ENCODE measurements at regions not wholly inside any gene's neighbourhood (a gene's known extent, or its start where the extent isn't known, plus 50 kb on each side); places are given as distances from the start of the nearest gene placed in this dataset.
"Not testable (repeated sequence)": the region's sequence is repeated elsewhere in the genome, so short reads cannot be mapped to it uniquely, and the experiment has no call there.

DNA sequence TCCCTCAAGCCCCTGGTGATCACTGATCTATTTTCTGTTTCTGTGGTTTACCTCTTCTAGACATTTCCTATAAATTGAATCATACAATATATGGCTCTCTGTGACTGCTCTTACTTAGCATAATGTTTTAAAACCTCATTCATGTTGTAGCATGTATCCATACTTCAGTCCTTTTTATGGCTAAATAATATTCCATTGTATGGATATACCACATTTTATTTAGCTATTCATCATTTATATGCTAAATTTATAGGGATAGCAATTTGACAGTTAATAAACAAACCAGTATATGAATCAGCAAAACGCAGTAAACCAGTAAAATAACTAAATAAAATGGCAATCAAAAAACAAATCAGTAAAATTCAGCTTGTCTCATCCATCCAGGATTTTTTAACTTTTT lies 286.1 kb upstream of the HNRNPA3 start:
- no peak for DNase-seq (ENCODE audit: low read depth)

- DNase-seq (ENCODE audit: low read depth): not testable (repeated sequence)
Measured at GRCh38 chr2:176929387-176929786, 283.2 kb upstream of the HNRNPA3 start.

GRCh38 chr2:176931588-176932563 lies 280.7 kb upstream of the HNRNPA3 start:
- no peak for DNase-seq (ENCODE audit: low read depth)

- no peak for DNase-seq (ENCODE audit: low read depth)
Measured at GRCh38 chr2:176934131-176934530, 278.5 kb upstream of the HNRNPA3 start.

DNA sequence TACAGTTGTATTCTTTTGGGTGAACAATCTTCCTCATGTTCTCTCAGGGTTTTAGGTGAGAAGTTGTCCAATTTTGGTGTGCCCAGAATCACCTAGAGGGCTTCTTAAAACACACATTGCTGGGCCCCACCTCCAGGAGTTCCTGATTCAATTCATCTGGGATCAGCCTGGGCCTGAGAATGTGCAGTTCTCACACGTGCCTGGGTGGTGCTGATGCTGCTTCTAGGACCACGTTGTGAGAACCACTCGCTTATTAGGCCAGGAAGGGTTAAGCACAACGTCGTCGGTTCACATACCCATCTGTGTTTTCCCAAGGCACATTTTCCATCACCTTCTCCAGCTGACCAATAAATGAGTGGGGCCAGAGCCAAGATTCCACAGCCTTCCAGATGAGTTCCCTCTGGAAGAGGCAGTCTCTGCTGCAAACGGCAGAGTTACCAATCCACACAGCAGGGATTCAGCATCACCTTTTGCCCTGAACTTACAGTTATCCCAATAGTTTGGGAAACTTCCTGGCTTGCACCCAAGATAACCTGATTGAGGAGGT lies 277.7 kb upstream of the HNRNPA3 start:
- no peak for DNase-seq (ENCODE audit: low read depth)

DNA sequence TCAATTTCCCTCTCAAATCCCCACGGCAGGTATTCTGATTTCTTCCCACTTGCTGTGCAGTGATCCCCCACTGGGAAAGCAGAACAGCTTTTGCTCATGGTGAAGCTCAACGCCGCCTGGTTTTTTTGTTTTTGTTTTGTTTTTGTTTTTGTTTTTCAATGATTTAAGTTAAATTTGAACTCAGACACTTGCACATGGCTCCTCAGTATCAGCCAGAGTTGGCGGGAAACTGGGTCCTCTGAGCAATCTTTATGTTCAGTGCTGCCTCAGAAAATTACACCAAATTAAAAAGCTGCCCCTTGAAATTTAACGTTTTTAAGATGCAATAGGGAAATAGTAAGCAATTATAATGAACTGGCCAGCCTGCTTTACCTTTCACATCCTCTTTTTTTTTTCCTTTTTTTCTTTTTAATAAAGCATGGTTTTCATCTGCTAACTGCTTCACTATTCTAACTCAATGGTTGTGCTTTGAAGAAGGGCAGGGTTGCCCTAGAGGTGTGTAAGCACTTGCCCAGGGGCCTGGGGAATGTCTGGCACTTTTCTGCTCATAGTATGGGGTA lies 277.0 kb upstream of the HNRNPA3 start:
- no peak for DNase-seq (ENCODE audit: low read depth)

GRCh38 chr2:176936410-176936809 lies 276.2 kb upstream of the HNRNPA3 start:
- no peak for DNase-seq (ENCODE audit: low read depth)

GRCh38 chr2:176944998-176945397 lies 267.6 kb upstream of the HNRNPA3 start:
- no peak for DNase-seq (ENCODE audit: low read depth)

GRCh38 chr2:176947754-176948153 lies 264.8 kb upstream of the HNRNPA3 start:
- no peak for DNase-seq (ENCODE audit: low read depth)

- DNase-seq (ENCODE audit: low read depth): not testable (repeated sequence)
Measured at GRCh38 chr2:176951218-176951617, 261.4 kb upstream of the HNRNPA3 start.

GRCh38 chr2:176956791-176957190 lies 255.8 kb upstream of the HNRNPA3 start:
- DNase-seq (ENCODE audit: low read depth): no peak

DNA sequence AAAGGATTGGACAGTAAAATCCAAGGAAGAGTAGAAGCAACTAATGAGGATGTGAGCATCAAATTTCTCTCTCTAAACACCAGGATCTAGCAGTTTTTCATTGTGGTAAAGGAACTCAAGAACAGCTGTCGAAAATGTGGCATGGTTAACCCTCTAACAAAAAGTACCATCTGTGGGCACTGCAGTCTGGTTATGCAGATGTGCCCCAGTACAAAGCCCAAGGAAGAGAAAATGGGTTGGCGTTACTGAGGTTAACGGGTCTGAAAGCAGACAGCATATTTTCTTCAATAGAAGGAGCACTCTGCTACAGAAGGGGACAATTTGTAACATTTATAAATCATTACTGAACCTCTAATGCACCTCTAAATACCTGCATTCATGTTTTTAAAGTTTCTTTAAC lies 253.0 kb upstream of the HNRNPA3 start:
- DNase-seq (ENCODE audit: low read depth): no peak

- DNase-seq (ENCODE audit: low read depth): no peak
Measured at GRCh38 chr2:176960061-176960460, 252.5 kb upstream of the HNRNPA3 start.

DNA sequence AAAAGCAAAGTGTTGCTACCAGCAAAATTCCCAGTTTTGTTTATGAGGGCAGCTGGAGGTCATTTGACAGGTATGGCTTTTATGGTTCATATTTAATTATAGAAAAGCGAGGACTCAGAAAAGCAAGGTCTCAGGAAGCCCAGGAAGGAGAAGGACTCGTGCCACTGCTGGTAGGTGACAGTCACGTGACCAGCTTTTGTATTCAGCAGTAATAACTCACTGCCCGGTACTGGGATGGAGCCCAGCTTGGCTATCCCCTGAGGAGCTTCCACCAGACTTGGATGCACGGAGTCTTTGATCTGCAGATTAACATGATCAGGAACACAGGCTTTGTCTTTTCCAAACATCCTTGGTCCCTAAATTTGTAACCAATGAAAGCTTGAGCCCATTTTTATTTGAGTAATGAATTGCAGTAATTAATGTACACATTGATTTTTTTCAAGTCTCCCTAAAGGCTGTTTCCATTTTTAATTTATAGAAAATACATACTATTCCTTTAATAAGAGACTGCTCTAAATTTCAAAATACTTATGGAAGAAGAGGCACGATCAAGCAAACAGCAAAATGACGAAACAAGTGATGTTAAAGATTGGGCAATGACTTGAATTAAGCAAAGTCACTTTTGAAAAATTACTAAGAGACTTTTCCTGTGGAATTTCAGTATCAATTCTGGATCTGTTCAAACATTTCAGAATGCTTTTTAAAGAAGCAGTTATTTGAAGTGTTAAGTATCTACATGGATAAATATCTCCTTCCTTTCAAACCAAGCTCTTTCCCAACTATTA lies 251.7 kb upstream of the HNRNPA3 start:
- no peak for DNase-seq (ENCODE audit: low read depth)

DNA sequence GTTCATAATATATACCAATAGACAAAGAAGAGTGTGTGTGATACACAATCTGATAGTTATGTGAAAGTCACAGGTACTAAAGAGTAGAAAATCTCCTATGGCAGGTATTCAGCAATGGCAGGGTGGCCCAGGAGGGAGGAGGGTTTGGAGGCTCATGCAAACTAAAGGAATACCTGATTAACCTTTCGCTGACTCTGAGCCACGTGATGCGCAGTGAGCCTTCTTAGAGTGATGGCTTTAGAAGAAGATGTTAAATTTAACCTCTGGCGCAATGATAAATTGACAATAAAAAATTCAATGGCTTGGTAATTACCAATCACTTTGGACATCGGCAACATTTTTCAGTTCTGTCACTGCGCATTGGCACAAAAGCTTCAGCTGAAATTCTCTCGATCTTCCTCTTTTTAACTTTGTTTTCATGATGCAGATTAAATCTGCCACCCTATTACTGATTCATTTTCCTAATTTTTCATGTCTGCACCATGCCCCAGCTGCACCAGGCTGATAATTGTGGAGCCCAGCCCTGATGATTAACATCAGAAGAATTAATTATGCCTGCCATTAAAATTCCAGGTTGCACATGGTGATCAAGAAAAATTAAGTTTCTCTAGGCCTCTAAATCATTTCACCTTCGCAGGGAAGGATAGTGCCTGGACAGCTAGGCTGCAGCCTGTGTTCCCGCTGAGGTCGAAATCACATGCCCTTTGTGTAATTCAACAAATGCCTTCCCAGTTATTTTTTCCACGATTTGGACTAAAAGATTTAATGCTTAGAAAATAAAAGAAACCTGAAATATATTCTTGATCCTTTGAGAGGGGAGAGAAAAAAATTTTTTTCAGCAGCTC lies 250.6 kb upstream of the HNRNPA3 start:
- DNase-seq (ENCODE audit: low read depth): no peak

DNA sequence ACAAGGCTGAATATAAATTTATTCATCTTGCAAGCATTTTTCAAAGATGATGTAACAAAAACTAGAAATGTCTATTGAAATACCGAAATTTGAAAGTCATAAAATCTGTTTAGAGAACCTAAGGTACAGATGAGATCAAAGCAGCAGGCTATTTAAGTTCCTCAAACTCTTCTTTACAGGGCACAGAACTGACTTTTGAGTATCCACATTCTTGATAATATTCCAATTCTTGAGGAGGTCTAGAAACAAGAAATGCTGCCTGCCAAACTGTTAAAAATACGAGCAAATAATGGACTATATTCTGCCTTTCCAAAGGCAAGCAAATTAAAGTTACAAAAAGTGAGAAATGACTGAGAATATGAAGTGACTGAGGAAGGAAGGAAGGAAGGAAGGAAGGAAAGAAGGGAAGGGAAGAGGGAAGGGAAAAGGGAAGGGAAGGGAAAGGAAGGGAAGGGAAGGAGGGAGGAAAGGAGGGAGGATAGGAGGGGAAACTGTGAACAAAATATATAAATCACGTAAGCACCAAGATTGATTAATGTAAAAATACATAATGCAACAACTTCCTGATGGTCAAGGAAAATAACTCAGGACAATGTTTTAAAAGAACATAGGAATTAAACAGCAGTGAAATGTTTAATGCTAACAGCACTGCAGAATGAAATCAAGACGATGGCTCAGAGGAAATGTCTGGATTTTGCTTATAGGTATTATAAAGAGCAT lies 248.9 kb upstream of the HNRNPA3 start:
- DNase-seq (ENCODE audit: low read depth): no peak

GRCh38 chr2:176967911-176968450 lies 244.6 kb upstream of the HNRNPA3 start:
- no peak for DNase-seq (ENCODE audit: low read depth)

DNA sequence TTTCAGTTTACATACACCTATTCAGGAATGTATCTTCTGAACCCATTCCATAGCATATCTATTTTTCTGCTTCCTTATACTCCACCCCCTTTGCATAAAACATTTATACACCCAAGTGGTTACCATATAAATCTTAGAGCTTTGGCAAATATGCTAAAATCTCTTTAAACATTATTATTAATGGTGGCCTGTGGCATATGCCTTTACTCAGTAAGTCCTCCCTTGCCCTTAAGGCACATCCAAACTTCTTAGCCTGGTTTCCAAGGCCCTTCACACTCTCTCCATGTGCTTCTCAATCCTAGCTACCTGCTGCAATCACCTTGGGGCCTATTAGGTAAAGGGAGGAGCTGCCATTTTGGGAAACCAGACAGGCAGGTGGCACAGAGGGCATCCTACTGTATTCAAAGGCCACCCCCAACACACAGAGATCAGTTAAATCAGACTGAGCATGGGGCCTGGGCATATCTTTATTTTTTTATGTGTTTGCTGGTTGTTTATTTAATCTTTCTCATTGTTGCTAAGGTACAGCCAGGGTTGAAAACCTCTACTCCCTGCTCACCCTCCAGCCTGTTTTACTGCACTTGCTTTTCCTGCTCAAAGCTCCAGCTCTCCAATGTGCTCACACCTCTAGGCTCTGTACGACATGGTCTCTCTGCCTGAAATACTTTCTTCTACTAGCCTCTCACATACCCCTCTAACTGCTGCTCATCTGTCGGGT lies 242.8 kb upstream of the HNRNPA3 start:
- DNase-seq (ENCODE audit: low read depth): no peak

- DNase-seq (ENCODE audit: low read depth): no peak
Measured at GRCh38 chr2:176976736-176977685, 235.6 kb upstream of the HNRNPA3 start.
